ENCODE measurements at regions not wholly inside any gene's neighbourhood (a gene's known extent, or its start where the extent isn't known, plus 50 kb on each side); places are given as distances from the start of the nearest gene placed in this dataset.

DNA sequence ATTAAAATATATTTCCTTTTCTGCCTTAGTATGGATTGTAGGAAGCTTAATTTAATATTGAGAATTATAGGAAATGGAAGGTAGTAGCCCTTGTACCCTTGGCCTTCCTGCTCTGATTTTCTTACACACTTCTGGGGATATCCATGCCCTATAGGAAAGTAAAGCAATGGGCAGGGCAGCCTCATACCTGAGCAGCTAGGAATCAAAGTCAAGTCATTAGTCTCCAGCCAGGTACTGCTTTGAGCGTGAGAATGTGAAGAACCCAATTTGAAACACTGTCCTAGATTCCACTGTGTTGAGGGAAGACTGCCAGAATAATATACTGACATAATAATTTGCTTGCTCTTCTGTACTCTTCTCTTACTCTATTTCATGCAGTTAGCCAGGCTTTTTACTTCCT, 51.0 kb upstream of the L3MBTL3 start:
- Mint-ChIP-seq H3K36me3 (ENCODE audit: low read depth) (peaks cover 2% of the 10 kb centered on the region), H3K4me1 (ENCODE audit: low read depth) (no peaks in the 10 kb centered on the region), H3K27me3 (peaks cover 3% of the 10 kb centered on the region), H3K4me3 (no peak overlapping the region), H3K27ac (no peak overlapping the region), H3K9me3 (peaks cover 3% of the 10 kb centered on the region)
- intact Hi-C loops (cut with micrococcal nuclease) = no loop called here
- ATAC-seq (no peak), DNase-seq (no peak)
- ChIA-PET POLR2A (no interaction called here), CTCF (interaction anchor here (0.9 kb wide), 1 partner anchor 21 kb away, joined by 3 read pairs; no protein-coding TSS in a partner anchor)
- TF ChIP-seq CTCF (IDR thresholded peaks at IDR 0.05) = no peak

- Mint-ChIP-seq H3K4me3 (no peak overlapping the region), H3K36me3 (ENCODE audit: low read depth) (peaks cover 2% of the 10 kb centered on the region), H3K27me3 (peaks cover 3% of the 10 kb centered on the region), H3K9me3 (peaks cover 3% of the 10 kb centered on the region), H3K4me1 (ENCODE audit: low read depth) (no peaks in the 10 kb centered on the region), H3K27ac (no peak overlapping the region)
- no peak for DNase-seq
- ChIA-PET CTCF (no interaction called here), POLR2A (no interaction called here)
- TF ChIP-seq CTCF (IDR thresholded peaks at IDR 0.05) = no peak
- intact Hi-C loops (cut with micrococcal nuclease) = no loop called here
- ATAC-seq = no peak
Measured at GRCh38 chr6:129966125-129966524, 52.3 kb upstream of the L3MBTL3 start.

- no peak for TF ChIP-seq CTCF (IDR thresholded peaks at IDR 0.05)
- Mint-ChIP-seq H3K9me3 (peaks cover 3% of the 10 kb centered on the region), H3K27ac (no peak overlapping the region), H3K27me3 (peaks cover 3% of the 10 kb centered on the region), H3K4me1 (ENCODE audit: low read depth) (no peaks in the 10 kb centered on the region), H3K4me3 (no peak overlapping the region), H3K36me3 (ENCODE audit: low read depth) (peaks cover 2% of the 10 kb centered on the region)
- DNase-seq = no peak
- ChIA-PET CTCF (no interaction called here), POLR2A (no interaction called here)
- no peak for ATAC-seq
- intact Hi-C loops (cut with micrococcal nuclease) = no loop called here
Measured at GRCh38 chr6:129965096-129965495, 53.3 kb upstream of the L3MBTL3 start.

DNA sequence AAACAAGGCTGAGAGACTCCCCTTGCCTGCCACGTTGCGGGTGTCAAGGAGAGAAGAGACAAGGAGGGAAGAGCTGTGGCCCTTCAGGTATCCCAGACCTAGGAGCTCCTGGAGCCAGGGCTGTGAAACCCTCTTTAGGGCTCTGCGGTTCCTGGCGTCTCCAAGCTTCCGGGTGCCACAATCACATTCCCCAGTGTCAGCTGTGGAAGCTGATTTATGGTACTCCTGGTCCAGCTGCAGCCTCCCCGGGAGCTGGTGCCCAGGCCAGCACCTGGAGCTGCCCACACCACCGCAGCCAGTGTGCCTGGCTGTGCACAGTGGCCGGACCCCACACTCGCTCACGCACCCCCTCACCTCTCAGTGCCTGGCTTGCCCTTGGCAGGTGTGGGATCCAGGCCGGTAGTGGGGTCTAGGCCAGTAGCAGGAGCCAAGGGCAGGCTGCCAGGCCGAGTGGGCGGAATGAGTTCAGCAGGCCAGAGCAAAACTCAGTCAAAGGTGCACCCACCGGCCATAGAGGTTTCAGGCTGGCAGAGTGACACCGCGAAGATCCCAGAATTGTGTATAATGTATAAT, 58.9 kb upstream of the L3MBTL3 start:
- DNase-seq (no peak), ATAC-seq (no peak)
- ChIA-PET CTCF (no interaction called here), POLR2A (no interaction called here)
- no peak overlapping the region for H3K27ac Mint-ChIP-seq
- H3K4me3 Mint-ChIP-seq = no peak overlapping the region
- peaks cover 3% of the 10 kb centered on the region for H3K27me3 Mint-ChIP-seq
- no peaks in the 10 kb centered on the region for H3K4me1 Mint-ChIP-seq (ENCODE audit: low read depth)
- peaks cover 2% of the 10 kb centered on the region for H3K36me3 Mint-ChIP-seq (ENCODE audit: low read depth)
- intact Hi-C loops (cut with micrococcal nuclease) = no loop called here
- no peak for TF ChIP-seq CTCF (IDR thresholded peaks at IDR 0.05)
- peaks cover 3% of the 10 kb centered on the region for H3K9me3 Mint-ChIP-seq

DNA sequence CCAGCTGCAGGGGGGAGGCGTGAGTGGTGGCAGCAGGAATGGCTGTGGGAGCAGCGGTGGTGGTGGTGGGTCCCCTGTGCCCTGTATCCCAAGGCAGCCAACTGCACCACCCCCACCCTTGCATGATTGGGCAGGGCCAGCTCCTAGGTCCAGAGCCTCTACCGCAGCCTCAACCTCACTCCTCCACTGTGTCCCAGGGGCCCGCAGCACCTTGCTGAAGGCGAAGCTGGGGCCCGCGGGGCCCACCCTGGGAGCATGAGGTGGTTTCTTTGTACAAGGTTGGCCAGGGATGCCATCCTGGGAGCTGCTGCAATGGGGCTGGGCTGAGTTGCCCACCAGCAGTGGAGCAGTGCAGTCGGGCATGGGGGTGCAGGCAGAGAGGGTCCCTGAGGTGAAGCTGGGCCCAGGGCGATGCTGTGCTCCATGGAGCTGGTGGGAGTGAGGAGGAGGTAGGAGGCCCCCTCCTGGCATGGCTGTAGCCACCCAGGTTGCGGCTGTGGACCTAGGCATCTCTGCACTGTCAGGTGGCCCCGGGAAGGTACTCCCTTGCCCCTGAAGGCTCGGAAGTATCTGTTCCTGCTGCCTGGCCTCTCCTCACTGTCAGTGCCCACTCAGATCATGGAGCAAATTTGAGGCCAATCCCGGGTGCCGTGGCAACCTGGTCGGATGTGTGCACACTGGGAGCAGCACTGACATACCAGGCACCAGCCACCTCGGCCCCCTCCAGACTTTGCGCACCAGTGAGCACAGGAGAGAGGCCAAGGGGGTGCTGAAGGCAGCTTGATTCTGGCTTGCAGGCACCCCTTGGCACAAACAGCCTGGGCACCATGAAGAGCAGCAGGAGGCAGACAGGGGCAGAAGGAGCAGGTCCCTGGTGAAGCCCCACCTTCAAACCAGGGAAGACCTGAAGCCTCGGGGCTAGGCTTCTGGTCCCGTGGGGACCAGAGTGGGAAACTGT, 60.2 kb upstream of the L3MBTL3 start:
- Mint-ChIP-seq H3K4me1 (ENCODE audit: low read depth) (no peaks in the 10 kb centered on the region), H3K27ac (no peak overlapping the region), H3K36me3 (ENCODE audit: low read depth) (no peaks in the 10 kb centered on the region), H3K4me3 (no peak overlapping the region), H3K27me3 (no peaks in the 10 kb centered on the region), H3K9me3 (no peaks in the 10 kb centered on the region)
- intact Hi-C loops (cut with micrococcal nuclease) = no loop called here
- DNase-seq = no peak
- ChIA-PET POLR2A (no interaction called here), CTCF (no interaction called here)
- no peak for ATAC-seq
- no peak for TF ChIP-seq CTCF (IDR thresholded peaks at IDR 0.05)
